Stimulated activated CD4-positive, alpha-beta T cell treated with anti-CD3 and anti-CD28 coated beads, Interleukin-1b, Interleukin-23, amount 100 ng/mL, for 1 hour (primary cell): ENCODE measurements at regions not wholly inside any gene's neighbourhood (a gene's known extent, or its start where the extent isn't known, plus 50 kb on each side); places are given as distances from the start of the nearest gene placed in this dataset.
"Not testable (repeated sequence)": the region's sequence is repeated elsewhere in the genome, so short reads cannot be mapped to it uniquely, and the experiment has no call there.

Experiments
- DNase-seq, 2 donors: peaks; one replicate each; pipeline ENCODE4 v3.0.0-alpha.2; 2020; ENCODE audit warnings: low read depth in 2 of 2

- no peak for DNase-seq
Measured at GRCh38 chr3:94331831-94332230, 269.0 kb downstream of the NSUN3 start.

GRCh38 chr3:94336046-94336753 lies 273.3 kb downstream of the NSUN3 start:
- DNase-seq = no peak

DNA sequence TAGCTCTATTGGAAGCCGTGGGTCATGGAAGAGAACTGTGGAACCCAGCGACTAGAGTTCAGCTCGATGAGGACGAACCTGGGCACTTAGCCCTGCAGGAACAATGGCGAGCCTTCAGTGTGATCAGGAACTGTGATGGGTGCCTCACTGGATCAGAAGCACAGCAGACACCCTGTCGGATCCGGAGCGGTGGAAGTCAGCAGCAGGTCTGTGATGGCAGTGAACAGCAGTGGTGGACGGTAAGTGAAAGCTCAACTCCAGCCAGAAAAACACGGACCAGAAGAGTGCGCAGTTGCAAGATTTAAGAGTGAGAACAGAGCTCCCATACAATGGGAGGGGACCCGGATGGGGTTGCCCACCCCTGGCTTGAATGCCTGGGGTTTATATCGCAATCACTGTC lies 282.2 kb downstream of the NSUN3 start:
- no peak for DNase-seq

DNA sequence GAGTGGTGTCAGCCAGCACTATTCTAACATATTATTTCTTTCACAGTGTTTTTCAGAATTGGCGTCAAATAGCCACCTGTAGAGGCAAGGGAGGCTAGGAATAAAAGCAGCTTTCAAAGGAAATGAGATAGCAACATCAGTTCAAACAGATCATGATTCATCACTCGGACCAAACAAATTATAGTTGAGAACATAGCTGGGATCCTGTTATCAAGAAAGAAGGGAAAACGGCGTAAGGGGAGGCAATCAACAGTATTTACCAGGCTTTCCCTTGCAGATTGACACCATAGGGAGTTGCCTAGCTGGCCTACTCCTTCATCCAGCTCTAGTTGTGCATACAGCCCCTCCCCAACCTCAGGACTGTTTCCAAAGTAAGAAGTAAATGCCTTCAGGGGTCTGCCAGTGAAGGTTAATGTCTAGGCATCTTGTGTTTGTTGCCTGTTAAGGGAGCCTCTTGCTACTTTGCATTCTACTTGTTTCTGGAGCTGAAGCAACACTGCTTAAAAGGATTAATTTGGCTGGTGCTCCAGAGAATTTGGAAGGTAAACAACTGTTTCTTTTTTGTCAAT lies 286.5 kb downstream of the NSUN3 start:
- no peak for DNase-seq

- no peak for DNase-seq
Measured at GRCh38 chr3:94356581-94356980, 293.7 kb downstream of the NSUN3 start.

DNA sequence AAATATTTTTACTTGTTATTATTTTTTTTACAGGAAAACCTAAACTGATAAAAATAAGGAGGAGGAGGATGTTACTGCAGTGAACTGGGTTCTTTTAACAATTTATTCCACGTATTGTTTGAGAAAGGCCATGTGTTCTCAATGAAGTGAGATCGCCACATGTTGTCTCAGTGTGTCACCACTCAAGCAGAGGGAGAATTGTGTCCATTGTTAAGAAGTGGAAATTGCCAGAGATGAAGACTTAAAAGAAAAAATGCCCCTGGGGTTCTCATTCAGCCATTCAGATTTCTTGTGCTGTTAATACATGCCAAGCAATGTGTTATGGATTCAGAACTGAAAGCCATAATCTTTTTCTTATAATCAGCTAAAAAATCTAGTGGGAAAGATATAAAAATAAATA lies 297.1 kb downstream of the NSUN3 start:
- DNase-seq = no peak

DNA sequence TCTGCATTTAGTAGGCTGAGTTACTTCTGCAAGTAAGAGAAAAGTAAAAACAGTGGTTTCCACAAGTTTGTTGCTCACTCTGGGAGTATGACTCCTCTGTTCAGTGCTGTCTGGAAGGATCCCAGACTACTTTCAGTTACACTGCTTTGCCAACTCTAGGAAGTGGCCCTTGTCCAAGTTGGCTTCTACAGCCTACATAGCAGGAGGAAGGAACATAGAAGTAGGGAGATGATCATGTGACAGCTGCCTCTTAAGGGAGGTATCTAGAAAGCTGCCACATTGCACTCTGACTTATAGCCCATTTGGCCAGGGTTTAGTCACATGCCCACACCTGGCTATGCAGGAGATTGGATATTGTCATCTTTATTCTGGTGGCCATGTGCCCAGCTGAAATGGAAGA lies 298.1 kb downstream of the NSUN3 start:
- DNase-seq = no peak

DNA sequence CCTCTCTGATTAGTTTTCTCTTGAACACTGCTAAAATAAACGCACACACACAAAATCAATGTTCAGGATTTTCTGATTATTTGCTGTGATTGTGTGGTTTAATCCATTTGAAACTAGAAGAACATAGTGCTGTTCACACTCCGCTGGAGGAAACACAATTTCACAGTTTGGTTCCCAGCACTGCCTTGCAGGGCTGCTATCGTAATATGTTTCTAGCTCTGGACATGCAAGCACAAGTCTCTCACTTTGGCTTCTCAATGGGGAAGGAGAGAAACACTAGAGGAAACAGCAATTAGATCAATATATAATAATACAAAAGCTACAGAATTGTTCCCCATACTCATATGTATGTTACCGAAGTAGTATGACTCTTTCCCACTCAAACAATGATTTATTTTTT lies 299.5 kb downstream of the NSUN3 start:
- DNase-seq = no peak

- no peak for DNase-seq
Measured at GRCh38 chr3:94365006-94365405, 302.1 kb downstream of the NSUN3 start.

DNA sequence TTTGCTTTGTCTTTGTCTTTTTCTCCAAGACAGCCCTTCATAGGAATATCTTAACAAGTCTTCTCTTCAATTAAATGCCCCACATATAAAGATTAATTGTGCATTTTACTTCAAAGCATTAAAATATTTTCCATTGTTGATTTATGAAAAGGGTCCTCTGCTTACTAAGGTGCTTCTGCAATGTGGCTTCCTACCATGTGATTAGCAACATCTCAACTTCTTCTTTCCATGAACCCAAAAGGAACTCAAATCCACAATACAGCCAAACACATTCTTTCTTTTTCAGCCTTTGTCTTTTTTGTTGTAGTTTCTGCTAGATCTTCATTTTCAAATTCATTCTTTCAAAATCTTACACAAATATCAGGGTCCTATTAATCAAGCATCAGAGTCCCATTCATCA lies 309.2 kb downstream of the NSUN3 start:
- no peak for DNase-seq

- DNase-seq = no peak
Measured at GRCh38 chr3:94373456-94373855, 310.6 kb downstream of the NSUN3 start.

GRCh38 chr3:94374439-94375161 lies 311.7 kb downstream of the NSUN3 start:
- DNase-seq = no peak

GRCh38 chr3:94377123-94377696 lies 314.3 kb downstream of the NSUN3 start:
- not testable (repeated sequence) for DNase-seq

DNA sequence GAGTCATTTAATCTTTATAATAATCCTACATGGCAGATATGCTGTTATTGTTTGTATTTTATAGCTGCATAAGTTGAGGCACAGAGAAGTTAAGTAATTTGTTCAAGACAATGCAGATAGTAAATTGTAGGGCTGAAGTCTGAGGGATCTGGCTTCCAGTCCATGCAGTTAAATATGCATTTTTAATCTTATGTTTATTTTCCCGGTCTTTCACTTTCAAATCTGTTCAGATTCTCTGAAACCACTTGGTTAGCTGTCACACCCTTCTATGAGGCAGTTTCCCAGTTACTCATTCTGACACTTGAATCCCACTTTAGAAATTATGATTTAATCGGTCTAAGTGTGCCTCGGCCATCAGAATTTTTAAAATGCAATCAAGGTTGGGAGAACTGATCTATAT lies 315.0 kb downstream of the NSUN3 start:
- DNase-seq = not testable (repeated sequence)

DNA sequence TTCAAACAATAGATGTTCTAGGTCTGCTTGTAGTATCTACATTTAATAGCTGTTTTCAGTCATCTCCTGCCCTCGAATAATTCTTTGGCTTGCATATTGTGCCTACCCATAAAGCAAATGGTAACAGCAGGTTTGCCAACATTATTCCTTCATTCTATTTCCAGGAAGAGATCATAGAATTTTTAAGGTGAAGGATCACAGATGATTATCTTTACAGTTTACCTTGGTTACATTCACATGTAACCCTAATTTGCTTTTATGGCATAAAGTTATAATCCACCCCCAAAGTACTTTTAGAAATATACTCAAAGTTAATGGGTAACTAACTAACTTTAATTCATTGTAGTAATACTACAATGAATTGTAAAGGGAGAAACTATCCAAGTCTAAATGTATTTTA lies 315.5 kb downstream of the NSUN3 start:
- no peak for DNase-seq

DNA sequence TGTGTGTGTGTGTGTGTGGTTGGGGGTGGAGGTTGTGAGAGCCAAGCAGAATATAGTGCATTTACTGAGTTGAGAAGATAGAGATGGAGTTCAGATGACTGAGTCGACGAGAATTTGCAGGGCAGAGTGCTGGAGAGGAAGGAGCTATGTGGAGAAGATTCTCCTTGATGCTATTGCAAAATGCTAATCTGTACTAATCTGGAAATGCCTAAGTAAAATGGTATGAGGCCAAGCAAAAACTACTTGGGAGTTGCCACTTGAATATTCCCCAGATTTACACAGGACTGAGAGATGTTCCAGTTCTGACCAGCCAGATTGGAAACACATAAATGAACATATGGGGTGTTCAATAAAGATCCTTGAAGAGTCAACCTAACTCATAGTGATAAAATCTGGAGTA lies 316.4 kb downstream of the NSUN3 start:
- DNase-seq = no peak

GRCh38 chr3:94394885-94395284 lies 332.0 kb downstream of the NSUN3 start:
- DNase-seq = no peak

DNA sequence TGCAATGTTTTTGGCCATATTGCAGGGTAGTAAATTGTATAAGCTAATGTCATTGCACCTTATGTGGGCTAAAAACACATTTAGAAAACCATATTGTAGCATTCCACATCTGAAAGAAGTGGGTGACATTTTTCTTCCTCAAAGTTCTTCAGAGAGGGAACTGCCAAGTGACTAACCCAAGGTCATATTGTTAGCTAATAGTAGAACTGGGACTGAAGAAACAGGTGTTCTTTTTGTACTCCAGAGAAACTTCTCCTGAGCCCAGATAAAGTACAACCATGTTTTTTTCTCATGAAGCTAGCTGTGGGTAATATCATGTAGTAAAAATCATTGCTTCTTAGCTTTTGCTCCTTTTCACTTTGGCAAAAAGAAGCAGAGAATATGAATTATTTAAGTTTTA lies 333.0 kb downstream of the NSUN3 start:
- DNase-seq = no peak

DNA sequence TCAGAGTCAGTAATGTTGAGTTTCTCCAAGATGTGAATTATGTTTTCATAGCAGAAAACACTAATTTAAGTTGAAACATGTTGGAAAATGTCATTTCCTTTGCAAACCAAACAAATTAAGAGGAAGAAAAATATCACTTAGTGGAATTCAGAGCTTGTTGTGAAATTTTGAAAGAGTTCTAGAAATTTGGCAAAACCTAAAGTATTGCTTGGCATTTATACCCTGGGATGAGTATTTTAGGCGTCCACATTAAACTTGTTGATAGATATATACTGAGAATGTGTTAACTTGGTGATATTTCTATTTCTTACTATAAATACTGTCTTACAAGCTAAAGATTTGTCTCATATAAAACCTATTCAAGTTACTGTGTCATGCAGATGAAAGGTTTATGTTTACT lies 335.2 kb downstream of the NSUN3 start:
- DNase-seq = no peak

GRCh38 chr3:94401466-94401865 lies 338.6 kb downstream of the NSUN3 start:
- no peak for DNase-seq

GRCh38 chr3:94402126-94402525 lies 339.3 kb downstream of the NSUN3 start:
- no peak for DNase-seq

GRCh38 chr3:94405258-94406035 lies 342.6 kb downstream of the NSUN3 start:
- DNase-seq = no peak
